ENCODE measurements at regions not wholly inside any gene's neighbourhood (a gene's known extent, or its start where the extent isn't known, plus 50 kb on each side); places are given as distances from the start of the nearest gene placed in this dataset.

GRCh38 chr4:1495416-1496115 is 89.3 kb upstream of the NKX1-1 start:
- WGBS, 4 donors = 57 to 85% (median 68%) methylated on average over 8 to 34 of the region's 34 CpGs
- peak in 1 of 7 donors; percentile 8 for DNase-seq

DNA sequence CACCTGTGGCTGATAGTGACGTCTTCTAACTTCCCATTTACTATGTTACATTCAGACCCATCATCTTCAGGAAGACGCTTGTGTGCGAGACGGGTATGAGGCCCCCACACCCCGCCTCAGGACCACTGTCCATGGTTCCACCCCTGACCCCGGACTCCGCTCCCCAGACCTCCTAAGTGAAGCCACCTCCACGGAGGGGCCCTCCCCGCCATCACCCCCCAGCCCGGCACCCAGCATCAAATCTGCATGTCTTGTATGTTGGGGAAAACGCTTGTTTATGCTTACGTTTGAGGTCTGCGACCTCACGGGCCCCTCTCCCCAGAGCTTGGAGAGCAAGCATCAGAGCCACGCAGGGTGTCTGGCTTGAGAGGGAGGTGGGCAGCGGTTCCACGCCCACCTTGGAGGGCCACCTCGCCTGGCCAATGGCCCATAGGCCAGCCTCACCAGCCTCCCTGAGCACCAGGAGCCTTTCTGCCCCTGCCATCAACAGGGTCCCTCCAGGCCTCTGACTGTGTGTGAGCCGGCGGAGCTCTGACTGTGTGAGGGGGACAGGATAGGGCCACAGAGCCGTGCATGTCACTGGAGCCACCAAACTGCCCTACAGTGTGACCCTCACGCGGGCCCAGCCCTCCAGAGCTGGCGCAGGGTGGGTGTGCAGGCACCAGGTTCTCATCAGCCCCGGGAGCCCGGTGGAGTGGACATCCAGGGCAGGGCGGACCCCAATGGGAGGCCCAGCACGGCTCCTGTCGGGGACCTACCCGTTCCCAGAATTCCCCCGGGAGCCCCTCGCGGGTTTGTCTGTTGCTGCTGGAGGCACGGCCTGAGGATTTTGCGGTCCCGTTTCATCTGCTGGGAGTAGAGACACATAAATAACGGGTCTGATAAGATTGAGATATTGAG is 88.4 kb upstream of the NKX1-1 start:
- DNase-seq = peak in 1 of 7 donors; percentile 4
- H3K36me3 ChIP-seq (replicated peaks in 1 of 2) = no peaks in the 10 kb centered on the region
- no peak overlapping the region for H3K27ac ChIP-seq
- H3K4me3 ChIP-seq = no peak overlapping the region
- peaks cover 24% of the 10 kb centered on the region for H3K27me3 ChIP-seq
- H3K4me1 ChIP-seq (replicated peaks in 1 of 2) = no peaks in the 10 kb centered on the region
- WGBS, 4 donors = 68 to 78% (median 69%) methylated on average over 21 to 37 of the region's 37 CpGs
- TF ChIP-seq POLR2A (IDR thresholded peaks at IDR 0.05) = no peak
- TF ChIP-seq, protein P1, sequence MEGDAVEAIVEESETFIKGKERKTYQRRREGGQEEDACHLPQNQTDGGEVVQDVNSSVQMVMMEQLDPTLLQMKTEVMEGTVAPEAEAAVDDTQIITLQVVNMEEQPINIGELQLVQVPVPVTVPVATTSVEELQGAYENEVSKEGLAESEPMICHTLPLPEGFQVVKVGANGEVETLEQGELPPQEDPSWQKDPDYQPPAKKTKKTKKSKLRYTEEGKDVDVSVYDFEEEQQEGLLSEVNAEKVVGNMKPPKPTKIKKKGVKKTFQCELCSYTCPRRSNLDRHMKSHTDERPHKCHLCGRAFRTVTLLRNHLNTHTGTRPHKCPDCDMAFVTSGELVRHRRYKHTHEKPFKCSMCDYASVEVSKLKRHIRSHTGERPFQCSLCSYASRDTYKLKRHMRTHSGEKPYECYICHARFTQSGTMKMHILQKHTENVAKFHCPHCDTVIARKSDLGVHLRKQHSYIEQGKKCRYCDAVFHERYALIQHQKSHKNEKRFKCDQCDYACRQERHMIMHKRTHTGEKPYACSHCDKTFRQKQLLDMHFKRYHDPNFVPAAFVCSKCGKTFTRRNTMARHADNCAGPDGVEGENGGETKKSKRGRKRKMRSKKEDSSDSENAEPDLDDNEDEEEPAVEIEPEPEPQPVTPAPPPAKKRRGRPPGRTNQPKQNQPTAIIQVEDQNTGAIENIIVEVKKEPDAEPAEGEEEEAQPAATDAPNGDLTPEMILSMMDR (IDR thresholded peaks at IDR 0.05) = no peak
- no peaks in the 10 kb centered on the region for H3K9me3 ChIP-seq (replicated peaks in 1 of 3)
- intact Hi-C loops (cut with DNase I) = no loop called here

More at GRCh38 chr4:1495416-1496115, 89.3 kb upstream of the NKX1-1 start:
- H3K27ac ChIP-seq = no peak overlapping the region
- no peak overlapping the region for H3K4me3 ChIP-seq
- TF ChIP-seq POLR2A (IDR thresholded peaks at IDR 0.05) = no peak
- TF ChIP-seq, protein P1 (IDR thresholded peaks at IDR 0.05) = no peak
- no peaks in the 10 kb centered on the region for H3K4me1 ChIP-seq (replicated peaks in 1 of 2)
- H3K9me3 ChIP-seq (replicated peaks in 1 of 3) = no peaks in the 10 kb centered on the region
- peaks cover 18% of the 10 kb centered on the region for H3K27me3 ChIP-seq
- H3K36me3 ChIP-seq (replicated peaks in 1 of 2) = no peaks in the 10 kb centered on the region
- intact Hi-C loops (cut with DNase I) = no loop called here

DNA sequence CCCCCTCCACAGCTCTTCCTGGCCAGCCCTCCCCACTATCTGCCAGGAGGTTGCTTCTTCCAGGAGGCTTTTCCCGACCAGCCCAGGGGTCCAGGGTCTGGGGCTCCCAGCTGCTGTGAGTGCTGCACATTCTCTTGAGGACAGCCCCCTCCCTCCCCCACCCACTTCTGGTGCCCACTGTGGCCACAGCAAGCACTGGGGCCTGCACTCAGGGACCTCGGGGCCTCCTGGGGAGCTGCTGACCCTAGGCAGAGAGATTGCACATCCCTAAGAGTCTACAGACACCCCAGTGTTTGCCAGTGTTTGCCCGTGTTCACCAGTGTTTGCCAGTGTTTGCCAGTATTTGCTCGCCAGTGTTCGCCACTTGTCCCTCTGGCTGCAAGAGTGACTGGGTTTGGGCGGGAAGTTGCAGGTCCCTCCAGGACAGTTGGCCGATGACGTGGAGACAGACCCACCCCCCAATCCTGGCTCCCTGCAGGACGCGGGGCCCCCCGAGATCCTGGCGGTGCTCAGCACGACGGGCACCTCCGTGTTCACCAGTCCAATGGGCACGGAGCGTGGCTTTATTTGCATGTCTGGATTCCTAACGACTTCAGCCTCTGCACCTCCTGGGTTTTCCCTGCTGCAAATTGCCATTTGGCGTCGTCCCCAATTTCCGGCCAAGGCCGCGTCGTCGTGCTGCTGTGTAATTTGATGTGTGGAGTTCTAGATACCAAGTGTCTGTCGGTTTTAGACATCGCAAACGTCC is 87.5 kb upstream of the NKX1-1 start:
- no peak for TF ChIP-seq POLR2A (IDR thresholded peaks at IDR 0.05)
- TF ChIP-seq, protein P1 (IDR thresholded peaks at IDR 0.05) = no peak
- H3K27me3 ChIP-seq = peaks cover 34% of the 10 kb centered on the region
- H3K36me3 ChIP-seq (replicated peaks in 1 of 2) = no peaks in the 10 kb centered on the region
- H3K4me1 ChIP-seq (replicated peaks in 1 of 2) = no peaks in the 10 kb centered on the region
- peak in 1 of 7 donors; percentile 13 for DNase-seq
- intact Hi-C loops (cut with DNase I) = no loop called here
- H3K9me3 ChIP-seq (replicated peaks in 1 of 3) = no peaks in the 10 kb centered on the region
- WGBS, 4 donors = 66 to 80% (median 77%) methylated on average over 16 to 28 of the region's 28 CpGs
- no peak overlapping the region for H3K27ac ChIP-seq
- no peak overlapping the region for H3K4me3 ChIP-seq
